ENCODE measurements at regions not wholly inside any gene's neighbourhood (a gene's known extent, or its start where the extent isn't known, plus 50 kb on each side); places are given as distances from the start of the nearest gene placed in this dataset.

DNA sequence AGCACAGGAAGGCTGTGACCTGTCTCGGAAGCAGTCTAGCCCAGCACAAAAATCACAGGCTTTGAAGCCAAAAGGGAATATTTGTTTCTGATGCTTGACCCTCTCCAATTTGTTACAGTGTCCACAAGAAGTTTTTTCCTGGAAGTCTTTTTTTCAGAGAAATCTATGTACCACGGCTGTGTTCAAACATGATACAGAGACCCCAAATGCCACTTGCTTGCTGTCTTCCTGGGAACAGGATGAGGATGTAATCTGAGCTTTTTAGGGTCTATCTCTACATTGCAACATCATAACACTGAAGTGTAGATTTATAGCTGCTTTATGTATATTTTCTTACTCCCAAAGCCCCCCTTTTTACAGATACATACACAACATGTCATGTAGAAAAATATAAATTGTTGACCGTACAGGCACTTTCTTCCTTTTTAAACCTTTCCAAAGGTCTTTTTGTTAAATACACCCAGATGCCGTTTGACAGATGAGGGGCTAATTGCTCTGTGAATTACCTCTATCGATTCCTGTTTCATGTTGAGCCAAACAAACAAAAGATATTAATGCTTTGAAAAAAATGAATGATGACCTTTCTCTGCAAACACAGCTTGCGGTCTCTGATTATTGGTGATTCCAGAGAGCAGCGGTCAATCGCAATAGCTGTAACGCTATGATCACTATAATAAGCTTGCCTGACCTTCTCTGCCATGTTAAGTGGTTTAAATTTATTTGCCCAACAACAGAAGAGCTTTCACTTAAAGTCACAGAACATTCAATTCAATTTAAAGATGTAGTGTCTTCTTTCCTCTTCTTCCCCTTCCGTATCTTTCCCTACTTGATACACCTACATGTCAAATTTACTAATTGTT is 875.9 kb upstream of the NR2F2 start (continued):
- TF ChIP-seq ZNF256 (CRISPR knock-in tag; conservative IDR thresholded peaks at IDR 0.05): no peak

GRCh38 chr15:95457520-95457919 is 873.0 kb upstream of the NR2F2 start:
- Histone ChIP-seq H3K4me2 (ENCODE audit: low read depth, low read length) (no peak overlapping the region), H3K9ac (ENCODE audit: insufficient read depth, low read depth, low read length) (no peak overlapping the region), H3K79me2 (ENCODE audit: insufficient read depth, low read length) (no peaks in the 10 kb centered on the region), H3K27ac (ENCODE audit: extremely low read length, insufficient read depth, low read length) (no peak overlapping the region), H3K27me3 (ENCODE audit: control insufficient read depth in 1 of 2, insufficient read depth in 2 of 2, low read length in 2 of 2) (no peaks in the 10 kb centered on the region), H2AFZ (ENCODE audit: low read length) (no peak overlapping the region), H3K9me3 (ENCODE audit: low read length) (peaks cover 91% of the 10 kb centered on the region), H3K36me3 (replicated peaks in 1 of 2; ENCODE audit: control insufficient read depth in 1 of 2, insufficient read depth in 2 of 2, low read length in 2 of 2) (no peaks in the 10 kb centered on the region), H3K4me1 (ENCODE audit: insufficient read depth, low read length) (no peaks in the 10 kb centered on the region), H4K20me1 (ENCODE audit: insufficient read depth, low read length) (no peaks in the 10 kb centered on the region), H3K4me3 (replicated peaks in 1 of 3; ENCODE audit: insufficient read depth in 1 of 3, low read depth in 2 of 3, low read length in 3 of 3) (no peak overlapping the region)
- DNase-seq (ENCODE audit: low spot score) (no peak), FAIRE-seq (no peak), ATAC-seq (no peak)
- no TSS peak for BruUV-seq (replicated peaks)
- no peak for TF ChIP-seq ZC3H13 (CRISPR knock-in tag; IDR thresholded peaks at IDR 0.05)
- intact Hi-C loops (cut with micrococcal nuclease; ENCODE audit: unreplicated experiment): no loop called here
- in situ Hi-C loops (cut with HindIII; ENCODE audit: extremely low pct_ligation_motif_present, low pct_unique_long_range_greater_than_20kb): no loop called here
- ChIA-PET CTCF (ENCODE audit: low intra/inter-chr PET ratio, low total read pairs) (no interaction called here), POLR2A (no interaction called here)
- 3% methylated on average over 7 of the region's 7 CpGs for WGBS (ENCODE audit: low lambda C conversion rate)

GRCh38 chr15:95458721-95459120 is 871.8 kb upstream of the NR2F2 start:
- Histone ChIP-seq H3K27me3 (ENCODE audit: control insufficient read depth in 1 of 2, insufficient read depth in 2 of 2, low read length in 2 of 2) (no peaks in the 10 kb centered on the region), H3K27ac (ENCODE audit: extremely low read length, insufficient read depth, low read length) (no peak overlapping the region), H2AFZ (ENCODE audit: low read length) (no peak overlapping the region), H3K4me3 (replicated peaks in 1 of 3; ENCODE audit: insufficient read depth in 1 of 3, low read depth in 2 of 3, low read length in 3 of 3) (no peak overlapping the region), H4K20me1 (ENCODE audit: insufficient read depth, low read length) (no peaks in the 10 kb centered on the region), H3K9ac (ENCODE audit: insufficient read depth, low read depth, low read length) (no peak overlapping the region), H3K9me3 (ENCODE audit: low read length) (peaks cover 95% of the 10 kb centered on the region), H3K36me3 (replicated peaks in 1 of 2; ENCODE audit: control insufficient read depth in 1 of 2, insufficient read depth in 2 of 2, low read length in 2 of 2) (no peaks in the 10 kb centered on the region), H3K4me1 (ENCODE audit: insufficient read depth, low read length) (no peaks in the 10 kb centered on the region), H3K4me2 (ENCODE audit: low read depth, low read length) (no peak overlapping the region), H3K79me2 (ENCODE audit: insufficient read depth, low read length) (no peaks in the 10 kb centered on the region)
- BruUV-seq (replicated peaks): no TSS peak
- ATAC-seq: no peak
- 3% methylated on average over 2 of the region's 2 CpGs for WGBS (ENCODE audit: low lambda C conversion rate)
- ChIA-PET CTCF (ENCODE audit: low intra/inter-chr PET ratio, low total read pairs) (no interaction called here), POLR2A (no interaction called here)
- no peak for FAIRE-seq
- no peak for DNase-seq (ENCODE audit: low spot score)
- in situ Hi-C loops (cut with HindIII; ENCODE audit: extremely low pct_ligation_motif_present, low pct_unique_long_range_greater_than_20kb): no loop called here
- intact Hi-C loops (cut with micrococcal nuclease; ENCODE audit: unreplicated experiment): no loop called here
- no peak for TF ChIP-seq HNF4A (CRISPR knock-in tag; IDR thresholded peaks at IDR 0.05)
- TF ChIP-seq TBX3 (IDR thresholded peaks at IDR 0.05; ENCODE audit: borderline replicate concordance): no peak
- no peak for TF ChIP-seq ZNF12 (CRISPR knock-in tag; IDR thresholded peaks at IDR 0.05)
- TF ChIP-seq KMT2A (CRISPR knock-in tag; IDR thresholded peaks at IDR 0.05): no peak
- TF ChIP-seq ZUFSP (CRISPR knock-in tag; IDR thresholded peaks at IDR 0.05; ENCODE audit: borderline replicate concordance): no peak
- no peak for TF ChIP-seq MAFG (CRISPR knock-in tag; IDR thresholded peaks at IDR 0.05)
- no peak for TF ChIP-seq ZNF142 (CRISPR knock-in tag; IDR thresholded peaks at IDR 0.05)
